Neural cell (in vitro differentiated cells): ENCODE measurements at regions not wholly inside any gene's neighbourhood (a gene's known extent, or its start where the extent isn't known, plus 50 kb on each side); places are given as distances from the start of the nearest gene placed in this dataset.

Experiments used
- H2AFZ ChIP-seq: fragments of 200-600, 300-800 bp; sonication (generic), shearing (Covaris generic); 2 replicates; pipeline ENCODE4 v1.6.0; 2014; ENCODE audit warnings: low read depth, mild to moderate bottlenecking, antibody characterized with exemption, low read length, moderate library complexity
- H3F3A ChIP-seq: fragments of 200-600 bp; shearing (Covaris generic); 2 replicates; pipeline ENCODE4 v1.6.1; 2016; ENCODE audit warnings: mild to moderate bottlenecking, moderate library complexity, mixed read lengths, antibody characterized with exemption, low read length; ENCODE audit not compliant: insufficient read depth, poor library complexity, severe bottlenecking
- H3K27ac ChIP-seq: fragments of 200-600, 300-800 bp; sonication (generic), shearing (Covaris generic); 2 replicates; pipeline ENCODE4 v1.5.1; 2014; ENCODE audit warnings: mild to moderate bottlenecking, low read length, moderate library complexity
- H3K27me3 ChIP-seq: fragments of 300-800, 200-600 bp; sonication (generic), shearing (Covaris generic); 2 replicates; pipeline ENCODE4 v1.6.0; 2014; ENCODE audit warnings: mild to moderate bottlenecking, low read depth, low read length, moderate library complexity; ENCODE audit not compliant: insufficient read depth
- H3K36me3 ChIP-seq: fragments of 300-800, 200-600 bp; sonication (generic), shearing (Covaris generic); 2 replicates; pipeline ENCODE4 v1.5.1; 2014; ENCODE audit warnings: mild to moderate bottlenecking, antibody characterized with exemption, low read length, moderate library complexity; ENCODE audit not compliant: insufficient read depth
- H3K4me2 ChIP-seq: fragments of 300-800, 200-600 bp; sonication (generic), shearing (Covaris generic); 2 replicates; pipeline ENCODE4 v1.6.0; 2014; ENCODE audit warnings: mild to moderate bottlenecking, low read length
- H3K4me3 ChIP-seq: fragments of 300-800, 200-600 bp; sonication (generic), shearing (Covaris generic); 2 replicates; pipeline ENCODE4 v1.5.1; 2014; ENCODE audit warnings: mild to moderate bottlenecking, low read length, moderate library complexity
- H3K79me2 ChIP-seq: fragments of 200-600 bp; shearing (Covaris generic); replicated peaks from 2 replicates; pipeline ENCODE4 v1.6.0; 2014; ENCODE audit warnings: mild to moderate bottlenecking, low read length, moderate library complexity; ENCODE audit not compliant: insufficient read depth
- H3K9ac ChIP-seq: fragments of 300-800, 200-600 bp; sonication (generic), shearing (Covaris generic); 2 replicates; pipeline ENCODE4 v1.6.1; 2016; ENCODE audit warnings: mild to moderate bottlenecking, low read length, mixed read lengths
- H3K9me2 ChIP-seq: fragments of 200-600 bp; shearing (Covaris generic); 2 replicates; pipeline ENCODE4 v1.6.1; 2016; ENCODE audit warnings: mild to moderate bottlenecking, low read length, mixed read lengths; ENCODE audit not compliant: insufficient read depth
- H3K9me3 ChIP-seq: fragments of 200-600, 300-800 bp; sonication (generic), shearing (Covaris generic); 2 replicates; pipeline ENCODE4 v1.6.1; 2016; ENCODE audit warnings: mild to moderate bottlenecking, mixed run types, low read length, moderate library complexity, mixed read lengths
- H4K20me1 ChIP-seq: fragments of 200-600 bp; shearing (Covaris generic); 2 replicates; pipeline ENCODE4 v1.6.1; 2016; ENCODE audit warnings: mild to moderate bottlenecking, mixed run types; ENCODE audit not compliant: insufficient read depth
- CTCF ChIP-seq: fragments of 450-650 bp; IDR thresholded peaks from 2 replicates; pipeline ENCODE4 v1.5.1; 2014; ENCODE audit warnings: antibody characterized with exemption, mild to moderate bottlenecking, moderate library complexity; ENCODE audit not compliant: poor library complexity, severe bottlenecking
- EZH2 ChIP-seq: fragments of 200-600, 300-800 bp; shearing (Covaris generic), sonication (generic); IDR thresholded peaks from 2 replicates; pipeline ENCODE4 v1.6.1; 2014; ENCODE audit warnings: antibody characterized with exemption, low read length, borderline replicate concordance, mild to moderate bottlenecking; ENCODE audit not compliant: insufficient read depth, poor library complexity, severe bottlenecking
- MXI1 ChIP-seq: fragments of 450-650 bp; conservative IDR thresholded peaks from 2 replicates; pipeline ENCODE4 v1.6.1; 2014; ENCODE audit warnings: antibody characterized with exemption, mild to moderate bottlenecking; ENCODE audit not compliant: poor library complexity, severe bottlenecking
- POLR2AphosphoS5 ChIP-seq: IDR thresholded peaks from 2 replicates; pipeline ENCODE4 v1.6.1; 2012
- RAD21 ChIP-seq: fragments of 450-650 bp; conservative IDR thresholded peaks from 2 replicates; pipeline ENCODE4 v1.6.1; 2014; ENCODE audit warnings: antibody characterized with exemption, mild to moderate bottlenecking, moderate library complexity
- REST ChIP-seq: IDR thresholded peaks from 2 replicates; pipeline ENCODE4 v1.6.1; 2012; ENCODE audit warnings: borderline replicate concordance
- SMC3 ChIP-seq: fragments of 450-650 bp; conservative IDR thresholded peaks from 2 replicates; pipeline ENCODE4 v1.6.1; 2014; ENCODE audit warnings: antibody characterized with exemption, mild to moderate bottlenecking, moderate library complexity; ENCODE audit not compliant: poor library complexity
- TAF1 ChIP-seq: IDR thresholded peaks from 2 replicates; pipeline ENCODE4 v1.6.1; 2012; ENCODE audit warnings: low read depth

GRCh38 chr5:125484742-125485641 is 738.6 kb upstream of the ZNF608 start:
- Histone ChIP-seq H3K9ac (no peak overlapping the region), H3F3A (no peaks in the 10 kb centered on the region), H3K27ac (no peak overlapping the region), H2AFZ (no peak overlapping the region), H3K36me3 (no peaks in the 10 kb centered on the region), H3K9me2 (no peaks in the 10 kb centered on the region), H3K4me3 (no peak overlapping the region), H3K27me3 (no peaks in the 10 kb centered on the region), H3K4me2 (no peak overlapping the region), H3K9me3 (no peaks in the 10 kb centered on the region), H3K79me2 (no peaks in the 10 kb centered on the region), H4K20me1 (no peaks in the 10 kb centered on the region)
- TF ChIP-seq RAD21 (no peak), CTCF (no peak), SMC3 (no peak), REST (no peak), EZH2 (no peak), TAF1 (no peak), POLR2AphosphoS5 (no peak), MXI1 (no peak)

- Histone ChIP-seq H3K27me3 (no peaks in the 10 kb centered on the region), H3K4me3 (no peak overlapping the region), H3K36me3 (no peaks in the 10 kb centered on the region), H3K79me2 (no peaks in the 10 kb centered on the region), H3K4me2 (no peak overlapping the region), H4K20me1 (no peaks in the 10 kb centered on the region), H2AFZ (no peak overlapping the region), H3K9ac (no peak overlapping the region), H3K27ac (no peak overlapping the region), H3F3A (no peaks in the 10 kb centered on the region), H3K9me3 (no peaks in the 10 kb centered on the region), H3K9me2 (no peaks in the 10 kb centered on the region)
- TF ChIP-seq TAF1 (no peak), MXI1 (no peak), REST (no peak), RAD21 (no peak), CTCF (no peak), EZH2 (no peak), POLR2AphosphoS5 (no peak)
These were observed 739.3 kb upstream of the ZNF608 start for GRCh38 chr5:125485771-125486170.
